ENCODE measurements at regions not wholly inside any gene's neighbourhood (a gene's known extent, or its start where the extent isn't known, plus 50 kb on each side); places are given as distances from the start of the nearest gene placed in this dataset.
"Not testable (repeated sequence)": the region's sequence is repeated elsewhere in the genome, so short reads cannot be mapped to it uniquely, and the experiment has no call there.

GRCh38 chr2:49661809-49662208 is 507.5 kb upstream of the FSHR start:
- DNase-seq, result no peak

- DNase-seq, result no peak
Measured at GRCh38 chr2:49656853-49657252, 502.5 kb upstream of the FSHR start.

GRCh38 chr2:49643149-49643548 is 488.8 kb upstream of the FSHR start:
- no peak for DNase-seq

GRCh38 chr2:49640630-49641029 is 486.3 kb upstream of the FSHR start:
- no peak for DNase-seq

GRCh38 chr2:49621016-49621415 is 466.7 kb upstream of the FSHR start:
- DNase-seq, result no peak

DNA sequence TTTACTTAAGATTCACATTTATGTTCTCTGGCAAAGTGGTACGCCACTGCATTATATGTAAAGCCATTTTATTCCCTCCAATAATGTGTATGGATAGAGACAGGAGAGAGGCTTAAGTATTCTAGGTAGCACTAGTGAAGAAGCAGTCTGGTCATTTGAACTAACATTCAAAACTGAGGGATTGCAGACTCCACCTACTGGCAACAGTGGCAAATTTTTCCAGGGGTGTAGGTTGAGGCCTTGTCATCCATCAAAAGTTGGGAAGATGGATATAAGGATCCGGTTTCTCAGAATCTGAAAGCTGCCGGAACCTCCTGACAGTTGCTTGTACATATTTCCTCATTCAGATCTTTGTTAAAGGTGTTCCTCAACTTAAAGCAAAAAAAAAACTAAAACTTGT is 465.5 kb upstream of the FSHR start:
- DNase-seq, result no peak

DNA sequence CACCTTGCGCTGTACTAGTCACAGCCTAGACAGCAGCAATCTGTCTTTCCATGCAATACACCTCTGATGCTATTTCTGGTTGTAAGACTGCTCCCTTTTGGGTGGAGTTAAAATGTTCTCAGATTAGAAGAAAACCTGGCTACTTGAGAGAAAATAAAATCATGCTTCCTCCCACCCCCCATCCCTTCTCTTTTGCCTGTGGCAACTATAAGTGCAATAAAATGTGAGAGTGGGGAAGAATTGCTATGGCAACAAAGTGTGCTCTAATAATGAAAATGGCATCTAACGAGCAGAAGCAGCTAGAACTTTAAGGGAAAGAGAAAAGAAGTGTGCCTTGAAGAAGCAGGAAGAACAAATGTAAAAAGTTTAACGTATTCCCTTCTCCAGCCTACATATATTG is 464.2 kb upstream of the FSHR start:
- DNase-seq, result no peak

GRCh38 chr2:49616800-49617199 is 462.5 kb upstream of the FSHR start:
- peak; percentile 3 for DNase-seq

- DNase-seq, result not testable (repeated sequence)
Measured at GRCh38 chr2:49611796-49612195, 457.5 kb upstream of the FSHR start.

DNA sequence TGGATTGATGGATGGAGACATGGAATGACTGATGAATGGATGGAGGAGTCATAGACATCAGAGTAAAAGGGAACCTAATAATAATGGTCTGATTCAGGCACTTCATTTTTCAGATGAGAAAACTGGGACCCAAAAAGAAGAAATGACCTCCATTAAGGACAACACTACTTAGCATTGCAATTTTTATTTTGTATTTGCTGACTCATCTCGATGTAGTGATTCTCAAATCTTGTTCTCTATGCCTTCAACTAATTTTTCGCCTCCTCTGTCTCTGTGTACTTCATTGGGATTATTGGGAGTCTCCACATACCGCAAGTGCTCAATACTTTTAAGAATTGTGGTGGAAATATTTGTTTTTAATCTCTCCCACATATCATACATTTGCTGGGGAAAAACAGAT is 446.2 kb upstream of the FSHR start:
- no peak for DNase-seq

GRCh38 chr2:49598231-49598630 is 443.9 kb upstream of the FSHR start:
- no peak for DNase-seq

DNA sequence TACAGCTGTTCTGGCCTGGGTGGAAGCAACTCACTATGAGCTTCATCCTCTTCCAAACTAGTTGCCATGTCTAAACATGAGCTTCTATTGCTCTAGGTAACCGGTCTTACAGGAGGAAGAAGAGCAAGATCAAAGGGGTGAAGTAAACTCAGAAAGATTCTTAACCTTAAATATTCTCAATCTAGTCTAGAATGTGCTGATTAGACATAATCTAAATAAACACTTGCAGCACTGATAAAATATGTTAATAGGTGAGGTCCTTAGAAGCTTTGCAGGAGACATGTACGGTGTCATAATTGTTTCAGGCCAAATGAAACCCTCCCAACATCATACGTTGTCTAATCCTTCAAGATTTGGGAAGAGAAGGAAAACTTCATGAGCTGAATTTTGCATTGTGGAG is 431.6 kb upstream of the FSHR start:
- no peak for DNase-seq

DNA sequence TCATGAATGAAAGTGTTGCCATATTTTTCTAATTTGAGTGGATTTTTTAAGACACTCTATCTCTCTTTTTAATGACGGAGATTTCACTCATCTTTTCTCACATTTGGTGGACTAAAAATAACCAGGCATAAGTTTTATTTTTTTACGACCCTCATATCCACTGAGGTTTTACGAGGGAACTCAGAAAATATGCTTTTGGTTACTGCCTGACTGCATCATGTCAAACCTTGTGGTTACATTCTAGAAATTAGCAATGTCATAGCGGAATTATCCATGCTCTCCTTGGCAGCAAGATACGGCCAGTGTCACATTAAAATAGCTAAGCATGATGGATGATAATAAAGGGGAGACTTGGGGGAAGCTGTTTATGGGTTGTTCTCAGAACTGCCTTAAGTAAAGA is 428.6 kb upstream of the FSHR start:
- DNase-seq, result no peak

- DNase-seq, result no peak
Measured at GRCh38 chr2:49577041-49577440, 422.7 kb upstream of the FSHR start.

GRCh38 chr2:49569176-49569575 is 414.9 kb upstream of the FSHR start:
- no peak for DNase-seq

DNA sequence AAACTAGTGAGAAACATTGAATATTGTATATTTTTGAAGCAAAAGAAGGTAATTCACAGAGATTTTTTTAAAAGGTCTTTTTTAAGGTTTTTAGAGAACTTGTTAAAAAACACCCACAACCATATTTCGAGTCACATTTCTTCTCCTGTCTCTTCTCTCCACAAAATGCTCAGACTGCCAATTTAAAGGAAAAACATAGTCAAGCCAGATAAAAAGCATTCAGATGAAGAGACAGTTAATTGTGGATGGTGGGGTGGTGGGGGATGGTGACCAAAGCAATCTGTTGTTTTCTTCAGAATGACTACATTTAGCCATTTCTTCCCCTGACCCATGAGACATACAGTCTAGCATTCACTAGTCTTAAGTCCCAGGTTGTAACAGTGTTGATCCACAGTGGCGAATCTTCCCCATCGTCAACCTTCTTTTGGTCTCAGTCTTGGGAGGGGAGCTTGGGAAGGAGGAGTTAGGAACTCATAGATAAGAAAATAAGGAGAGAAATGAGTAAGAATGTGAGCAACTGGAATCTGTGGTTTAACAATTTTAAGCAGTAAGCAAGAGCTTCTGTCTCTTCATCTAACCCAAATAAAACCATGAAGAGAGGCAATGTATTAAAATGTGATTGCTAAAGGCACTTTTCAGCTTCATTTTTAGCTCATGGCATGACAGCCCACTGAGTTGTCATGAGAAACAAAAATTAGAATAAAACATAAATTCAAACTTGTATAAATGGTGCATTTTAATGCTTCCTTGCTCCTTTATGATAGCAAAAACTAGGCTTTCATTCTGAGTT is 413.7 kb upstream of the FSHR start:
- no peak for DNase-seq

DNA sequence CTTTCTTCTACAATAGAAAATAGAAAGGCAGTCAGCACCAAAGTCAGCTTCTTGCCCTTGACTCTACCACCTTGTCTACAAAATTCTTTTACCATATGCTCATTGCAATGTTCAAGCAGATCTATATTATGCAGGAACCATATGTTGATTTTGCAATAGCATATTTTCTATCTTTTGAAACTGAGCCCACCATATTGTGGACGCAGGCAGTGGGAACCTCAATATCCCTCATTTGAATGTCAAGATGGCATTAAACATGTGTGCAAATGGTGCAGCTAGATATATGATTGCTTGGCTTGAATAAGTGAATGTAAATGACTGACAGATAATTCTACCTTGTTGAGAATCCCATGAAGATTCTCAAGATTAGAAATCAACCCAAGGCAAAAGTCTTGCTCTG is 412.7 kb upstream of the FSHR start:
- no peak for DNase-seq

DNA sequence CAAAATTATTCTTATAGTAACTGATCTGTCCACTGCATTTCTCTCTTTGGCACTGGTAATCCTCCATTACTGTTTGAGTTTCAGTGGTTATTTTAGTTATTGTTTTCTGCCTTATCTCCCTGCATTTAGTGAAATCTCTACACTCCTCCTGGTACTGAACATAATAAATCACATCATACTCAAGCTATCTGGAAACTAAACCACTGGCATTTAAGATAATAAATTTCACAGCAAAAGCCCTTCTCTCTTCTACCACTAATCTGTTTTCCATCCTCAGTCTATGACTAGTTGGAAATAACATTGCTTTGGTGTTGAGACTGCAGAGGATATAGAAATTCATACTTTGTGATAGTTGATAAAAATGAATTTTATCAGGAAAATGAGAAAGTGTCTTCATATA is 399.3 kb upstream of the FSHR start:
- DNase-seq, result no peak

GRCh38 chr2:49532702-49533101 is 378.4 kb upstream of the FSHR start:
- DNase-seq, result no peak

DNA sequence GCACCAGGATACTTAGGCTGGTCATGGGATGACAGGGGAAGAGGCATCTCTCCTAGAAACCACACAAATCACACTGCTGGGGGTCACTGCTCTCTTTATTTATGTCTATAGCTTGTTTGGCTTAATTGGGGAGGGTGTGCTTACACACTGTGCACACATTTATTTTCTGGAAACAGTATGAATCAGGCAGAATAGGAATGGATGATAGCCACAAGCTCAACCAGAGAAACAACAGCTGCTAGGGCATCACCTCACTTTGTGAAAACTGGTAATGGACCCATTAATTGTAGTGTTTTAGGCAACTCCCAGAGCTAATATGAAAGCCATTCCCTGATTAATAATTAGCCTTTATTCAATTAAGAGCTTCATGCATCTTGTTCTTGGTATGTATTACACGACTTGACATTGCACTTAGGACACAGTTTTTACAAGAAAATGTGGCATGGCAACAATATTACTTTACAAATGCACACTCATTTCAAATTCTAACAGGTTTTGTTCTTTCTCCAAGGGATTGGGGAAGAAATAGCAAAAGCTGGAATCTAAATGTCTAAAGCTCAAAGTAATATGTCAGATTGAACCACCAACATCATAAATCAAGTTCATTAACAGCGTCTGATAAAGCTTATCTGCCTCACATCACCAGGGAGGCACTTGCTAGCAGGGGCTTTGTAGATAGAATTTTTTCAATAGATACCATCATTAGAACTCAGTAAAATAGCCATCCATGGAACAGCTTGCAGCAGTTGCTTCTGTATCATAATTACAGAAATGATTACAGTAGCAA is 361.9 kb upstream of the FSHR start:
- no peak for DNase-seq

DNA sequence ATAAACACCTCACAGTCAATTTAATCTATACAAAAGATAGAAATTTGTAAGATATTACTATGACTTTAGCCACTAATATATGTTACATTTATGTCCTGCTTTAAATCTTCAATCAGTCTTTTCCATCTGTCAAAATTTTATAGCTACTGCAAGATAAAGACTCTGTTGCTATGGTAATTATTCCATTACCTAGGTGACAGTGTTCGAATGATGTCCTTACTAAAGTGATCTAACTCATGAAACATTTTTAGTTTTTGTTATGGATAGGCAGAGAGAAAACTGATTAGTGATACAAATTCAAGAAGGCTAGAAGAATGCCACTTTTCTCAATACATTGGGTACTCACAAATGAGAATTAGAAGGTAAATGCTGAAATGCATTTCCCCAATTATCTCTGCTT is 359.9 kb upstream of the FSHR start:
- no peak for DNase-seq

- no peak for DNase-seq
Measured at GRCh38 chr2:49490710-49491109, 336.4 kb upstream of the FSHR start.

DNA sequence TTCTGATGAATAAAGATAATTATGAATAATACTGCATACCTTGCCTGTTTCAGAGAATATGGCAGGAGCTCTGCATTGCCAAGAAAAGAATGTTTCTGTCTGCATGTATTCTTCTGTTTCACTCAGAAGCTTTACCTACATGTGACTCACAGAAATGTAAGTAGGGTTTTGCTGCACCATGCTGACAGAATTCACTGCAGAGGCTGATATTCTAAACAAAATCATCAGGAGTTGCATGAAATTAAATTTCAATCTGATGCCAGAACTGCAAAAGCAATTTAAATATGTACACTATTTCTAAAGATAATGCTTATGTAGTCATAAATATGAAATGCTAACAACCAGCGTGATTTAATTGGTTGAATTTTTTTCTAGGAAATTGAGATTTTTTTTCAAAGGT is 332.8 kb upstream of the FSHR start:
- no peak for DNase-seq

DNA sequence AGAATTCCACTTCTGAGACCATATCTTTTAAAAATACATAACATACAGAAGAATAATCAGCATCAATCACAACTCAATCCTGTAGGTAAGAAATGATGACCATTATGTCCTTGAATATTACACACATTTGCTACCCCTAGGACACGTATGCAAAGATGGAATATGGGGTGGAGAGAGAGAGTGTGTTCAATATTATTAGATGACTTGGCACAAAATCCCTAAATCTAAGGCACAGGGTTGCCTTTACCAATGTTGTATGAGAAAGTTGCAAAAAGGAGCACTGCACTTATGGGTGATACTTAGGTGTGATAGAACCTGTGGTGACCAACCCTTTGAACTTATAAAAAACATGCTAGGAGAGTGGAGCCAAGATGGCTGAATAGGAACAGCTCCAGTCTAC is 326.2 kb upstream of the FSHR start:
- DNase-seq, result no peak

Data from KG1 (cell line).